GM20000 (cell line): ENCODE measurements at regions not wholly inside any gene's neighbourhood (a gene's known extent, or its start where the extent isn't known, plus 50 kb on each side); places are given as distances from the start of the nearest gene placed in this dataset.

Source experiments
- DNase-seq: peaks from one replicate; pipeline ENCODE4 v3.0.0; 2012; ENCODE audit warnings: low spot score
- TF ChIP-seq, protein P1 (sequence below): IDR thresholded peaks from 2 replicates; pipeline ENCODE4 v1.5.1; 2012; ENCODE audit warnings: mild to moderate bottlenecking, control low read depth; ENCODE audit errors: extremely low read depth, missing control alignments

DNA sequence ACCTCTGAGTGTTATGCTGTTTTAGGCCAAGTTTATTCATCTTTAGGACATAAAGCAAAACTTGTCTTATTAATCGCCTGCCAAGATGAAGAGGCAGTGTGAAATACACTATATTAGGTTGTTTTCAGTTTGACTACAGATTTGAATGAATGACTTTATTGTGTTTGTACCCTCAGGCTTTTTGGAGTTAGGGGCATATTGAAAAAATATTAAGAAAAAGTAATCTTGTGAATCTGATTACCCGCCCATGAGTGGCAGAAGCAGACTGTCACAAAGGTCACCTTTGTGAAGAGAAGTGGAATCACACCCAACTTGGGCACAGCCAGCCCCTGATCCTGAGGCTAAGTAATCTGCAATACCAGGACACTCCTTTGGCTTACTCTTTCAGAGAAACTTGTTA is 382.5 kb downstream of the NYAP2 start:
- no peak for DNase-seq
- TF ChIP-seq, protein P1, sequence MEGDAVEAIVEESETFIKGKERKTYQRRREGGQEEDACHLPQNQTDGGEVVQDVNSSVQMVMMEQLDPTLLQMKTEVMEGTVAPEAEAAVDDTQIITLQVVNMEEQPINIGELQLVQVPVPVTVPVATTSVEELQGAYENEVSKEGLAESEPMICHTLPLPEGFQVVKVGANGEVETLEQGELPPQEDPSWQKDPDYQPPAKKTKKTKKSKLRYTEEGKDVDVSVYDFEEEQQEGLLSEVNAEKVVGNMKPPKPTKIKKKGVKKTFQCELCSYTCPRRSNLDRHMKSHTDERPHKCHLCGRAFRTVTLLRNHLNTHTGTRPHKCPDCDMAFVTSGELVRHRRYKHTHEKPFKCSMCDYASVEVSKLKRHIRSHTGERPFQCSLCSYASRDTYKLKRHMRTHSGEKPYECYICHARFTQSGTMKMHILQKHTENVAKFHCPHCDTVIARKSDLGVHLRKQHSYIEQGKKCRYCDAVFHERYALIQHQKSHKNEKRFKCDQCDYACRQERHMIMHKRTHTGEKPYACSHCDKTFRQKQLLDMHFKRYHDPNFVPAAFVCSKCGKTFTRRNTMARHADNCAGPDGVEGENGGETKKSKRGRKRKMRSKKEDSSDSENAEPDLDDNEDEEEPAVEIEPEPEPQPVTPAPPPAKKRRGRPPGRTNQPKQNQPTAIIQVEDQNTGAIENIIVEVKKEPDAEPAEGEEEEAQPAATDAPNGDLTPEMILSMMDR, result no peak

DNA sequence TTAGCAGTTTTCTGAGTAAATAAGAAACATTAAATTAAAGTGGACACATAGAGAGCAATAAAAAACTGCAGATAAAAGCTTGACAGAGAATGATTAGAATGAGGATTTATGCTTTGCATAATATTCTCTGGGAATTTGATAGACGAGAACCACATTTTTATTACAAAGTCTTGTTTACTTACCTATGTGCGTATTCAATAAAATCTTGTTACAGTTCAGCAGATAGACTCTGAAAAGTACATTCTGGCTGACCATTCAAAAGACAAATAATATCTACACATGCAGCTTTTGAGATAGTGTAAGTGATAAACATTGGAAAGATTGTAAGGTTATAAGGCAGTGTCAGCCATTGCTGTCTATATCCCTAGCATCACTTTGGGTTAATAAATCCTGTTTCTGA is 381.6 kb downstream of the NYAP2 start:
- DNase-seq, result no peak
- TF ChIP-seq, protein P1, result no peak

DNA sequence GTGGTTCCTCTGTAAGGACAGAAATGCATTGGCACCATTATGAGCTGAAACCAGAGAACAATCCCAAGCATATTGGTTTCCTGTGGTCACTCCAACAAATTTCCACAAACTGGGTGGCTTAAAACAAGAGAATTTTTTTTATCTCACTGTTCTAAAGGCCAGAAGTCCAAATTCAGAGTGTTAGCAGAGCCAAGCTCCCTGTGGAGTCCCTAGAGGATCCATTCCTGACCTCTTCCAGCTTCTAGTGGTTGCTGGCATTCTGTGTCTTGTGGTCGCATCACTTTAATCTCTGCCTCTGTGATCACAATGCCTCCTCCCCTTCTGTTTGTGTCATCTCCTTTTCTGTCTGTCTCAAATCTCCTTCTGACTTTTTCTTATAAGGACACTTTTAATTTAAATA is 380.3 kb downstream of the NYAP2 start:
- no peak for DNase-seq
- TF ChIP-seq, protein P1, result no peak

DNA sequence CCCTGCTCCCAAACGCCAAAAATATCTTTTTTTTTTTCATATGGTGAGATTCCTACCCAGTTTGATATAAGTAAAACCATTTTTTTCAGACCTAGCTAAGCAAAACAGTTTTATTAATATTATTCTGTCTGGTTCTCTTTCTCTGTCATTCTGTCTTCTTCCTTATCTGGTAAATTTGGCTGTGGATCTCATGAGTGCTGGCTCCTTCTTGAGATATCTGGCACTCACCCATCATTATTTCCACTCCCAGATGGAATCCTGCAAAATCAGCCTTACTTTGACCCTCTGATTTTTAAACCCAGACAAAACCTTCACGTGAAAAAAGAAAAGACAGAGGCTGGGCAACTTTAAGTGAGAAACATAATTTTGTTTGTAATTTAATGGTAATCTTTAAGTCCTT is 373.6 kb downstream of the NYAP2 start:
- no peak for DNase-seq
- TF ChIP-seq, protein P1, result no peak

DNA sequence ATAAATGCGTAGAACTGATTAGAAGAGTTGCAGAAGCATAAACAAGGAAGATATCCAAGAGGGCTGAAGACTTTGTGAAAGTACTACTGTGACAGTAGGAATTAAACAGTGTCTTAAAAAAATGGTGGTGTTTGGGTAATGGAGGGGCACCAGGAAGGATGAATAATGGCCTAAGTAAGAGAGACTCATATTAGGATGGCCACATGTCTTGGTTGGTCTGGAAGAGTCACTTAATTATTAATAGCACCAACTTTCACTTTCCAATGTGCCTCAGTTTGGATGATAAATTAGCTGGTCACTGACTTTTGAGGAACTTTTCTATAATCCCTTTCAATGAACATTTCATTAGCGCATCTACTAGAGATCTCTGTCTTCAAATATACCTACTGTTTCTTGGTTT is 372.2 kb downstream of the NYAP2 start:
- TF ChIP-seq, protein P1, result no peak

DNA sequence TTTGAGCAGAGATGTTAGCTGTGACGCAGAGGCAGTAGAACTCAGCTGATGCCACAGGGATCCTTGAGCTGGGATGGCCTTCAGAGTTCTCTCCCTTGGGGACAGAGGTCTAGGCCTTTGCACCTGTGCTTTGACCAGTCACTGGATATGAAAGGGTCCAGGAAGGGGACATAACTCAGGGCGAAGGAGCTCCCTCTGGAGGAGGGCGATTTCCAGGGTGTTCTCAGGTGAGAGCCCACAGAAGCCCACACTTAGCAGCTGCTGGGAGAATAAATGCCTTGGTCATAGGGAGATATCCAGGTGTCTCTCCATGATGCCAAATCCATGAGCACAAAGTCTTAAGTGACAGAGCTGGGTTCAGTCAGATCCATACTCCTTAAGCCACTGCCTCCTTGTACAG is 369.2 kb downstream of the NYAP2 start:
- DNase-seq, result no peak
- TF ChIP-seq, protein P1, result no peak

More for the DNA sequence above, 372.2 kb downstream of the NYAP2 start:
- no peak for DNase-seq

DNA sequence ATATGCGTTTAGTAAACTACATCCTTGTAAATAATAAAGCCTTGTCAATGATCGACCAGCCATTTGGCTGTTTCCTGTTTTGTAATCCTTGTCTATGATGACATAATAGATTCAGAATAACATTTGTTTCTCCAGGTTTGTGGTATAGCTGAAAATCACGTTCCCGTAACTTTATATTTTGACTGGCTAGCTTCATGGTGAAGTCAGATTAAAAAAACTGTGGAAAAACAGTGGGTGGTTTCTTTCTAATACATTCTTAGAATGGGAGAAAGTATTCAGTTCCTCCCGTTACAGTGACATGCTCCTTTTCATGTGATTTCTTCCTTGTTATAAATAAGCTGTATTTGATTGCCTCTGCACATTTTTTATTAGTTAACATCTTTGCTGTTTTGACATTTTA is 366.9 kb downstream of the NYAP2 start:
- no peak for DNase-seq
- TF ChIP-seq, protein P1, result no peak

DNA sequence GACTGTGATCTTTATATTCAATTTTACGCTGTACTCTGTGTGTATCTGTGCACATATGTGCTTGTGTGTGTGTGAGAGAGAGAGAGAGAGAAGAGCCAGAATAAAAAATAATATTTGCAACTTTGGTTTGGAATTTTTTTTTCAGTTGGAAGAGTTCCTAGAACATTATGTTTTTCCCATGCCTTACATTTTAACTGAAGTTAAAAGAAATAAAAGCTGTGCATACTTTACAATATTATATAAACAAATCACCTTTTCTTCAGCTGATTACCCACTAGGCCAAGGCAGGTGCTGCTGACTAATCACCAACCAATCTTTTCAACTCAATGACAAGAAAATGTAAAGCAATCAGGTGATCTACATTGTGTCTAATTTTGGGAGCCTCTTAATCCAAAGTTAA is 366.3 kb downstream of the NYAP2 start:
- no peak for DNase-seq
- TF ChIP-seq, protein P1, result no peak
